Smooth muscle cell (in vitro differentiated cells): ENCODE measurements at regions not wholly inside any gene's neighbourhood (a gene's known extent, or its start where the extent isn't known, plus 50 kb on each side); places are given as distances from the start of the nearest gene placed in this dataset.
A peak's percentile ranks its signal among the peaks of the same experiment; 100 is the strongest.

ENCODE experiments used
- DNase-seq: peaks from one replicate; lab custom pipeline; 2025; ENCODE audit not compliant: unreplicated experiment; lab: John Stamatoyannopoulos, UW
- H2AFZ ChIP-seq: fragments of 200-600 bp; sonication (generic); 2 replicates; pipeline ENCODE4 v1.6.0; 2016; ENCODE audit warnings: antibody characterized with exemption, low read depth, mild to moderate bottlenecking
- H3F3A ChIP-seq: fragments of 200-600 bp; sonication (generic); 2 replicates; pipeline ENCODE4 v1.6.0; 2017; ENCODE audit warnings: antibody characterized with exemption, low read depth
- H3K27ac ChIP-seq: fragments of 200-600 bp; sonication (generic); 2 replicates; pipeline ENCODE4 v1.5.1; 2016; ENCODE audit warnings: low read depth, mild to moderate bottlenecking
- H3K27me3 ChIP-seq: fragments of 200-600 bp; sonication (generic); 2 replicates; pipeline ENCODE4 v1.6.1; 2016; ENCODE audit warnings: low read depth, mild to moderate bottlenecking
- H3K36me3 ChIP-seq: fragments of 200-600 bp; sonication (generic); 2 replicates; pipeline ENCODE4 v1.5.1; 2016; ENCODE audit warnings: low read depth
- H3K4me1 ChIP-seq: fragments of 200-600 bp; sonication (generic); 2 replicates; pipeline ENCODE4 v1.5.1; 2016; ENCODE audit warnings: low read depth
- H3K4me2 ChIP-seq: fragments of 200-600 bp; sonication (generic); 2 replicates; pipeline ENCODE4 v1.6.0; 2016; ENCODE audit warnings: mild to moderate bottlenecking
- H3K4me3 ChIP-seq: fragments of 200-600 bp; sonication (generic); 2 replicates; pipeline ENCODE4 v1.5.1; 2016; ENCODE audit warnings: mild to moderate bottlenecking
- H3K79me2 ChIP-seq: fragments of 200-600 bp; sonication (generic); 2 replicates; pipeline ENCODE4 v1.6.0; 2016; ENCODE audit warnings: low read depth, mild to moderate bottlenecking
- H3K9ac ChIP-seq: fragments of 200-600 bp; sonication (generic); 2 replicates; pipeline ENCODE4 v1.6.0; 2016; ENCODE audit warnings: low read depth
- H3K9me3 ChIP-seq: fragments of 200-600 bp; sonication (generic); replicated peaks from 2 replicates; pipeline ENCODE4 v1.5.1; 2016; ENCODE audit warnings: low read depth
- H4K20me1 ChIP-seq: fragments of 200-600 bp; sonication (generic); 2 replicates; pipeline ENCODE4 v1.6.0; 2016; ENCODE audit warnings: low read depth
- CTCF ChIP-seq: fragments of 200-600 bp; sonication (generic); IDR thresholded peaks from 2 replicates; pipeline ENCODE4 v1.5.1; 2017; ENCODE audit warnings: borderline replicate concordance, mild to moderate bottlenecking, antibody characterized with exemption; ENCODE audit not compliant: insufficient read depth, poor library complexity, severe bottlenecking
- WGBS: methylation state at CpG from one replicate; pipeline ENCODE4 v1.1.7; 2016; ENCODE audit warnings: low lambda C conversion rate; 5-methylcytosine and 5-hydroxymethylcytosine counted together

DNA sequence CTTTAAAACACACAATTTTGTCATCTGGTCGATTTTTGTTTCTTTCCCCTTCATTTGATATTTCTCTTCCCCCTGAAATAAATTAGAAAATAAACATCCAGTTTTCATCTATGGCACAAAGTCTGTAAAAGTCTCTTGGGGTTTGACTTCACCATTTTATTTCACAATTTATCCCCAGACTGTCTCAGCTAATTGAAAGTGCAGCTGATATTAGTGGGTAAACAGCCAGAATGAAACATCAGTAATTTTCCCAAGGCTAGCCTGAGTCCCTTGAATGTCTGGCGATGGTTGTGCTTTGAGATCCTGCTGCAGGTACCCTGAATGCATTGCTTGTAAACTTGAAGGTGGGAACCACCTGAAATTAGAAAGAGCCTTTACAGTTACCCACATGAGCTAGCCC, 60.6 kb upstream of the NEBL start:
- H3K79me2 ChIP-seq: no peaks in the 10 kb centered on the region
- H4K20me1 ChIP-seq: no peaks in the 10 kb centered on the region
- no peak for TF ChIP-seq CTCF
- H3K27ac ChIP-seq: no peak overlapping the region
- H3K9ac ChIP-seq: no peak overlapping the region
- H3K27me3 ChIP-seq: no peaks in the 10 kb centered on the region
- H3K36me3 ChIP-seq: no peaks in the 10 kb centered on the region
- DNase-seq: no peak
- no peak overlapping the region for H3K4me3 ChIP-seq
- H3K4me2 ChIP-seq: no peak overlapping the region
- H2AFZ ChIP-seq: no peak overlapping the region
- peaks cover 7% of the 10 kb centered on the region for H3F3A ChIP-seq
- peaks cover 46% of the 10 kb centered on the region for H3K4me1 ChIP-seq
- no peaks in the 10 kb centered on the region for H3K9me3 ChIP-seq
- 92% methylated on average over 2 of the region's 2 CpGs for WGBS

DNA sequence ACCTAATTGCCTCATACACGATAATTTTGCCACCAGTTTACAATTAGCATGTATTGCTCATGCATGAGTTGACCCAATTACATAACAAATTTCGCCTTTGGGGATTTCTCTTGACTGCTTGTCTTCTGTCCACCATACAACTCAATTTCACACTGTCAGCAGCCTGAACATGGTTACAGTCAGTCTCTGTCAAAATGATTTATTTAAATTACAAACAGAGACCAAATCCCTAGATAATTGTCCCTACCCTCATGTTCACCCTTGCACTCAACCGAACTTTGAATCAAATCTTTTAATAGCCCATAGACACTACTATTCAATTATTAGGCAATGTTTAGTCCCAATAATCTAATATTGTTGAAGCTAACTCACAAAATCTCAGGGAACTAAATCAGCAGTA, 59.7 kb upstream of the NEBL start:
- no peaks in the 10 kb centered on the region for H3K36me3 ChIP-seq
- WGBS: 51% methylated on average over 3 of the region's 3 CpGs
- H3K27ac ChIP-seq: no peak overlapping the region
- H3K9me3 ChIP-seq: no peaks in the 10 kb centered on the region
- H3K9ac ChIP-seq: no peak overlapping the region
- no peak for DNase-seq
- no peaks in the 10 kb centered on the region for H3K27me3 ChIP-seq
- H3K4me1 ChIP-seq: peaks cover 45% of the 10 kb centered on the region
- H3F3A ChIP-seq: peaks cover 7% of the 10 kb centered on the region
- no peak overlapping the region for H3K4me3 ChIP-seq
- H2AFZ ChIP-seq: no peak overlapping the region
- H4K20me1 ChIP-seq: no peaks in the 10 kb centered on the region
- H3K4me2 ChIP-seq: no peak overlapping the region
- TF ChIP-seq CTCF: no peak
- H3K79me2 ChIP-seq: no peaks in the 10 kb centered on the region

DNA sequence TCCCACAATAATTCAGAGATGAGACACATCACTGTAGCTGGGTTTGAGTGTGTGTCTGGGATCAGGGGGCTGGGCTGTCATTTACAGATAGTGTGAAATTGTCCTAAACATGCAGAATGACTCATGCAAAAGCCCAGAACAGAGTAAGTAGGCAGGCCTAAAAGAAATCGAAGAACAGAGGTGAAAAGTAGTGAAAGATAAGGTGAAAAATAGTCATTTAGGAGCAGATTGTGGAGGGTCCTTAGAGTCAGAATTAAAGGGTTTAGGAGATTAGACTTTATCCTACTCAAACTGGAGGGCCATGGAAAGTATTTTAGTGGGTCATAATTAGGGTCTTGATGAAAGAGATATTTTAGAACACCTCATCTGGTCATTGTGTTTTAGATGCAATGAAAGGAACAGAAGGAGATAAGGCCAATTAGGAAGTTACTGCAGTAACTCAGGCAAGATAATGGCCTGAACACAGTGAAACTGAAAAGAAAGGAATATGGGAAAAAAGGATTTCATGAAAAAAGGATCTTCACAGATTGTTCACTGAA, 58.3 kb upstream of the NEBL start:
- no peak for DNase-seq
- Histone ChIP-seq H3K4me1 (peaks cover 40% of the 10 kb centered on the region), H3K4me3 (no peak overlapping the region), H3K4me2 (peak overlapping the region; percentile 73), H3K9ac (no peak overlapping the region), H3K27me3 (no peaks in the 10 kb centered on the region), H3K79me2 (no peaks in the 10 kb centered on the region), H3K36me3 (no peaks in the 10 kb centered on the region), H3K27ac (peak overlapping the region; percentile 32), H4K20me1 (no peaks in the 10 kb centered on the region), H2AFZ (no peak overlapping the region), H3K9me3 (no peaks in the 10 kb centered on the region), H3F3A (peaks cover 7% of the 10 kb centered on the region)
- no peak for TF ChIP-seq CTCF
- WGBS: 8% methylated on average over 1 of the region's 1 CpG

DNA sequence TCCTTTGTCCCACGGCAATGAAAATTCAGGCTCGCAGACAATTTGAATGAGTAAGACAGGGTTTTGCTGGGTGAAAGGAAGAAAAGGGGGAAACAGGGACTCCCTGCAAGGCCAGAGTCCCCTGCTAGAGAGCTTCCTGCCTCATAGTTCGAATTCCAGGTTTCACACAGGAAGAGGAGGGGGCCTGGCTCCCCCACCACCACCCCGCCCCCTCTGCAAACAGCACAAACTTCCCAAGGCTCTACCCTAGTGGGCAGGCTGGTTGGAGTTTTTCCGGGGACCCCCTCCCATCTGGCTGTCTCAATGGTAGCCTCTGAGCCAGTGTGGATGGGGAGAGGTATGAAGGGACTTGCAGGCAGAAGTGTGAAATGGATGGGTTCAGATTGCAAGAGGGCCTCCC, 57.4 kb upstream of the NEBL start:
- no peaks in the 10 kb centered on the region for H3K79me2 ChIP-seq
- no peak for TF ChIP-seq CTCF
- H3K4me1 ChIP-seq: peaks cover 46% of the 10 kb centered on the region
- H3K27me3 ChIP-seq: no peaks in the 10 kb centered on the region
- no peaks in the 10 kb centered on the region for H3K9me3 ChIP-seq
- no peak overlapping the region for H3K4me3 ChIP-seq
- DNase-seq: no peak
- no peaks in the 10 kb centered on the region for H4K20me1 ChIP-seq
- H3K36me3 ChIP-seq: no peaks in the 10 kb centered on the region
- 6% methylated on average over 5 of the region's 5 CpGs for whole genome bisulfite sequencing
- H2AFZ ChIP-seq: peak overlapping the region; percentile 78
- H3K4me2 ChIP-seq: peak overlapping the region; percentile 73
- H3K9ac ChIP-seq: no peak overlapping the region
- peak overlapping the region; percentile 63 for H3K27ac ChIP-seq
- peaks cover 7% of the 10 kb centered on the region for H3F3A ChIP-seq
